PC-3 (cell line): ENCODE measurements at regions not wholly inside any gene's neighbourhood (a gene's known extent, or its start where the extent isn't known, plus 50 kb on each side); places are given as distances from the start of the nearest gene placed in this dataset.

Experiments
- ATAC-seq: fragments of 200-7000 bp; cut with Tn5 transposase; 2 replicates; pipeline ENCODE4 v1.9.1; 2020; ENCODE audit warnings: mild to moderate bottlenecking, moderate library complexity
- BruUV-seq: library from RNA; stranded (reverse); fragments of 400-500 nt; replicated peaks from 2 replicates; lab custom pipeline; 2021; lab: Mats Ljungman, UMichigan
- CTCF ChIA-PET: fragments of 300-600 bp; sonication (Branson Sonifier 250); formaldehyde crosslinking; loops from one replicate; lab custom pipeline; 2022; ENCODE audit warnings: antibody characterized with exemption; lab: Charles Lee
- POLR2A ChIA-PET: fragments of 300-600 bp; sonication (Branson Sonifier 250); formaldehyde crosslinking; loops from one replicate; lab custom pipeline; 2022; ENCODE audit warnings: antibody characterized with exemption; ENCODE audit not compliant: unreplicated experiment; lab: Charles Lee
- DNase-seq: peaks from one replicate; pipeline ENCODE4 v3.0.0-alpha.2; 2015
- H2AFZ ChIP-seq: fragments of 300-600 bp; sonication (generic); 2 replicates; pipeline ENCODE4 v1.6.0; 2016; ENCODE audit warnings: antibody characterized with exemption, low read length
- H3F3A ChIP-seq: fragments of 300-600 bp; sonication (generic); one replicate; pipeline ENCODE4 v1.6.0; 2017; ENCODE audit warnings: antibody characterized with exemption, low read length, control low read depth, mild to moderate bottlenecking; ENCODE audit not compliant: unreplicated experiment
- H3K27ac ChIP-seq: fragments of 300-600 bp; sonication (generic); 2 replicates; pipeline ENCODE4 v1.5.1; 2016; ENCODE audit warnings: mild to moderate bottlenecking, low read length
- H3K27me3 ChIP-seq: fragments of 300-600 bp; sonication (generic); 2 replicates; pipeline ENCODE4 v1.6.1; 2016; ENCODE audit warnings: low read length, mixed read lengths
- H3K36me3 ChIP-seq: fragments of 300-600 bp; sonication (generic); 2 replicates; pipeline ENCODE4 v1.6.1; 2016; ENCODE audit warnings: low read depth, mixed run types, low read length, mixed read lengths
- H3K4me1 ChIP-seq: fragments of 300-600 bp; sonication (generic); 2 replicates; pipeline ENCODE4 v1.5.1; 2016; ENCODE audit warnings: low read length; ENCODE audit not compliant: insufficient read depth
- H3K4me2 ChIP-seq: fragments of 300-600 bp; sonication (generic); 2 replicates; pipeline ENCODE4 v1.6.0; 2016; ENCODE audit warnings: low read length
- H3K4me3 ChIP-seq: fragments of 300-600 bp; sonication (generic); 2 replicates; pipeline ENCODE4 v1.5.1; 2016; ENCODE audit warnings: mild to moderate bottlenecking, low read length, mixed read lengths
- H3K79me2 ChIP-seq: fragments of 300-600 bp; sonication (generic); 2 replicates; pipeline ENCODE4 v1.6.1; 2017; ENCODE audit warnings: low read length, mixed read lengths
- H3K9ac ChIP-seq: fragments of 300-600 bp; sonication (generic); 2 replicates; pipeline ENCODE4 v1.6.0; 2016; ENCODE audit warnings: mild to moderate bottlenecking, low read length
- H3K9me2 ChIP-seq: fragments of 300-600 bp; sonication (generic); replicated peaks from 2 replicates; pipeline ENCODE4 v1.6.1; 2016; ENCODE audit warnings: mixed run types, low read length, mixed read lengths
- H3K9me3 ChIP-seq: fragments of 300-600 bp; sonication (generic); 2 replicates; pipeline ENCODE4 v1.6.1; 2016; ENCODE audit warnings: low read length, mixed read lengths
- H4K20me1 ChIP-seq: fragments of 300-600 bp; sonication (generic); 2 replicates; pipeline ENCODE4 v1.6.1; 2016; ENCODE audit warnings: low read length, mixed read lengths
- EZH2 ChIP-seq: fragments of 300-600 bp; sonication (generic); IDR thresholded peaks from one replicate; pipeline ENCODE4 v1.6.1; 2017; ENCODE audit warnings: antibody characterized with exemption, mild to moderate bottlenecking, low read length; ENCODE audit not compliant: unreplicated experiment
- EZH2phosphoT487 ChIP-seq: fragments of 300-600 bp; sonication (generic); IDR thresholded peaks from 2 replicates; pipeline ENCODE4 v1.6.1; 2018; ENCODE audit warnings: mild to moderate bottlenecking, antibody characterized with exemption, low read length, borderline replicate concordance
- intact Hi-C: fragments of 100-400 bp; cut with micrococcal nuclease; formaldehyde crosslinking; loops from 2 replicates; pipeline ENCODE4 v1.9.0; 2023
- TF ChIP-seq, protein P1 (sequence below): fragments of 300-600 bp; sonication (generic); conservative IDR thresholded peaks from 2 replicates; pipeline ENCODE4 v1.5.1; 2017; ENCODE audit warnings: antibody characterized with exemption, low read depth, mild to moderate bottlenecking, low read length

DNA sequence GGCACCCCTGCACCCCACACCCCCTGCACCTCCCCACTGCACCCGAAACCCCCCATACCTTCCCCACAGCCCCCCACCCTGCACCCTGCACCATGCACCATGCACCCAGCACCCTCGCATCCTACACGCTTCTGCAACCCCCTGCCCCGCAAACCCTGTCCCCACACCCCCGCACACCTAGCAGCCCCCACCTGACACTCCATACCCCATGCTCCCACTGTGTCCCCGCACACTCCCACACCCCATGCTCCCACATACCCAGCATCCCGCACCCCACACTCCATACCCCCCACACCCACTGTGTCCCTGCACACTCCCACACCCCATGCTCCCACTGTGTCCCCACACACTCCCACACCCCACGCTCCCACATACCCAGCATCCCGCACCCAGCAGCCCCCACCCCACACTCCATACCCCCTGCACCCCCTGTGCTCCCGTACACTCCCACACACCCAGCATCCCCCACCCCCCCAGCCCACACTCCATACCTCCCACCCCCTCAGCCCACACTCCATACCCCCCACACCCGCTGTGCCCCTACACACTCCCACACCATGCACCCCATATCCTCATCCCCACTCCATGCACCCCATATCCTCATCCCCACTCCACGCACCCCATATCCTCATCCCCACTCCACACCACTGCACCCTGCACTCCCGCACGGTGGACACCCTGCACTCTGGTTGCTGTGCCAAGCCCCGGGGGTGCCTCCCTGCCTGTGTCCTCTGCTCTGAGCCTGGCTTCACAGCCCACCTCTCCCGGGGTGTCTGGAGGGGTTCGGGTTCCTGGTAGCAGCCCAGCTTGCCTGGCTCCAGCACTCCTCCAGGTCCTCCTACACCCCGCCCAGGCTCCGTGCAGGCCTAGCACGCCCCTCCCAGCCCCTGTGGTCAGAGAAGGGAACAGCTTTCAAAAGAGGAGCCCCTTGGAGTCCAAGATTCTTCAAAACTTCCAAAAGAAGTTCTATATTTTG, 93.9 kb upstream of the CTDP1 start:
- Histone ChIP-seq H3K9me2 (no peaks in the 10 kb centered on the region), H4K20me1 (no peaks in the 10 kb centered on the region), H3K9me3 (no peaks in the 10 kb centered on the region), H3K4me3 (no peak overlapping the region), H3K9ac (no peak overlapping the region), H3K79me2 (no peaks in the 10 kb centered on the region), H3K27ac (no peak overlapping the region), H2AFZ (no peak overlapping the region), H3F3A (no peaks in the 10 kb centered on the region), H3K27me3 (no peaks in the 10 kb centered on the region), H3K4me2 (no peak overlapping the region), H3K36me3 (no peaks in the 10 kb centered on the region), H3K4me1 (peaks cover 6% of the 10 kb centered on the region; the same call in 1 of the 2 replicates)
- ChIA-PET CTCF (no interaction called here), POLR2A (no interaction called here)
- TF ChIP-seq, protein P1, sequence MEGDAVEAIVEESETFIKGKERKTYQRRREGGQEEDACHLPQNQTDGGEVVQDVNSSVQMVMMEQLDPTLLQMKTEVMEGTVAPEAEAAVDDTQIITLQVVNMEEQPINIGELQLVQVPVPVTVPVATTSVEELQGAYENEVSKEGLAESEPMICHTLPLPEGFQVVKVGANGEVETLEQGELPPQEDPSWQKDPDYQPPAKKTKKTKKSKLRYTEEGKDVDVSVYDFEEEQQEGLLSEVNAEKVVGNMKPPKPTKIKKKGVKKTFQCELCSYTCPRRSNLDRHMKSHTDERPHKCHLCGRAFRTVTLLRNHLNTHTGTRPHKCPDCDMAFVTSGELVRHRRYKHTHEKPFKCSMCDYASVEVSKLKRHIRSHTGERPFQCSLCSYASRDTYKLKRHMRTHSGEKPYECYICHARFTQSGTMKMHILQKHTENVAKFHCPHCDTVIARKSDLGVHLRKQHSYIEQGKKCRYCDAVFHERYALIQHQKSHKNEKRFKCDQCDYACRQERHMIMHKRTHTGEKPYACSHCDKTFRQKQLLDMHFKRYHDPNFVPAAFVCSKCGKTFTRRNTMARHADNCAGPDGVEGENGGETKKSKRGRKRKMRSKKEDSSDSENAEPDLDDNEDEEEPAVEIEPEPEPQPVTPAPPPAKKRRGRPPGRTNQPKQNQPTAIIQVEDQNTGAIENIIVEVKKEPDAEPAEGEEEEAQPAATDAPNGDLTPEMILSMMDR: no peak
- no peak for TF ChIP-seq EZH2
- no peak for TF ChIP-seq EZH2phosphoT487
- BruUV-seq: no TSS peak
- intact Hi-C loops: no loop called here
- ATAC-seq: no peak
- DNase-seq: no peak

DNA sequence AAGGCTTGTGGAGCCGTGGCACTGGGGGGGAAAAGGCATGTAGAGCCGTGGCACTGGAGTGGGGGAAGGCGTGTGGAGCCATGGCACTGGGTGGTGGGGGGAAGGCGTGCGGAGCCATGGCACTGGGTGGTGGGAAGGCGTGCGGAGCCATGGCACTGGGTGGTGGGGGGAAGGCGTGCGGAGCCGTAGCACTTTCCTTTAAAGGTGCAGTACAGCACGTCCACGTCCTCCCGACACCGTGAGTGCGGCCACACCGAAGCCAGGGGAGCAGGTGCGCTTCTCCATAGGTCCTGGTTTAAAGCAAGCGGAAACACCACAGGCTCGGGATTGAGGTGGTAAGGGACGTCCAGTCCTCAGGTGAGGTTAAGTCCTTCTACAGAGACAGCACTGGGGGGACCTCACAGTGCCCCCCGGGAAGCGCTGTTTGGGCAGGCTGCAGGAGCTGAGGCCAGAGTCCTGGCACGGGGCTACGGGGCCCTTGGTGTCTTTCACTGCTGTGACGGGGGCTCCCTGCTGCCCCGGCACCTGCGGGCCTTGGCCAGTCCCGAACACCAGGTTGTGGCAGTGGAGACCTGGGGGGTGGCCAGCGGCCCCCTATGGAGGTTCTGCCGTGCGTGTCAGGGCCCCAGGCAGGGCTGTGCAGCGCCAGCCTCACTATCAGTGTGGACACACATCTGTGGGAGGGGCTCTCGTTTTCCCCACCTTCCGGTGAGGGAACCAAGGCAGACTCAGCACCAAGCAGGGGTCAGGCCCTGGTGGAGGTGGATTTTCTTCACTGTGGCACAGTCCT, 93.0 kb upstream of the CTDP1 start:
- intact Hi-C loops: no loop called here
- TF ChIP-seq EZH2phosphoT487: no peak
- Histone ChIP-seq H3K4me3 (no peak overlapping the region), H3K79me2 (no peaks in the 10 kb centered on the region), H3K9ac (no peak overlapping the region), H3K36me3 (no peaks in the 10 kb centered on the region), H4K20me1 (no peaks in the 10 kb centered on the region), H3K27ac (no peak overlapping the region), H3K4me2 (no peak overlapping the region), H3K9me3 (no peaks in the 10 kb centered on the region), H3K27me3 (peaks cover 4% of the 10 kb centered on the region; the same call in 1 of the 2 replicates), H3K9me2 (no peaks in the 10 kb centered on the region), H3K4me1 (peaks cover 6% of the 10 kb centered on the region; the same call in 1 of the 2 replicates), H2AFZ (no peak overlapping the region), H3F3A (no peaks in the 10 kb centered on the region)
- CTCF ChIA-PET: no interaction called here
- POLR2A ChIA-PET: no interaction called here
- no peak for ATAC-seq
- BruUV-seq: no TSS peak
- no peak for DNase-seq

DNA sequence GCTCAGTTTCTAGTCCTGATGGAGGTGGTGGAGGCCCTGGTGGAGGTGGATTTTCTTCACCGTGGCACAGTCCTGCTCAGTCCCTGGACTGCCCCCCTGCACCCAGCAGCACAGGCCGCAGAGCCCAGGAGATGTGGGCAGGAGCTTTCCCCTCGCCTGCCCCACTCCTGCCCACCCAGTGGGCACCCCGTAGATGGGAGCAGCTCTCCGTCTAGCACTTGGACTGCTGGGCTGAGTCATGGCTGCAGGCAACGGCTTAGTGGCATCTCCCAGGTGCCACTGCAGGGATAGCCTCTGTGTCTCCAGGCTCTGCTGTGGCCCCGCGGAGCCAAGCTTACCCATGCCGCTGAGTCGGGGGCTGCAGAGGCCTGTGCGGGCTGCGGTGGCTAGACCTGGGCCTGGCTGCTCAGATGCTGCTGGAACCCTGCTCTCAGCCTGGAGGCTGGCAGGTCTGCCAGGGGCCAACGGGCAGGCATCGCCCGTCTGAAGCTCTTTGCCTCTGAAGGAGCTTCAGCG, 92.3 kb upstream of the CTDP1 start:
- ChIA-PET CTCF (no interaction called here), POLR2A (no interaction called here)
- intact Hi-C loops: no loop called here
- no peak overlapping the region for H3K27ac ChIP-seq
- H3K4me1 ChIP-seq: peaks cover 6% of the 10 kb centered on the region; the same call in 1 of the 2 replicates
- no peak overlapping the region for H3K4me3 ChIP-seq
- DNase-seq (no peak), ATAC-seq (no peak)
- no peaks in the 10 kb centered on the region for H4K20me1 ChIP-seq
- no peak overlapping the region for H3K9ac ChIP-seq
- no peak overlapping the region for H2AFZ ChIP-seq
- H3F3A ChIP-seq: no peaks in the 10 kb centered on the region
- H3K4me2 ChIP-seq: no peak overlapping the region
- no peaks in the 10 kb centered on the region for H3K36me3 ChIP-seq
- no peaks in the 10 kb centered on the region for H3K9me3 ChIP-seq
- no TSS peak for BruUV-seq
- TF ChIP-seq, protein P1: no peak
- TF ChIP-seq EZH2phosphoT487: no peak
- no peak for TF ChIP-seq EZH2
- H3K79me2 ChIP-seq: no peaks in the 10 kb centered on the region
- H3K27me3 ChIP-seq: peaks cover 9% of the 10 kb centered on the region
- no peaks in the 10 kb centered on the region for H3K9me2 ChIP-seq
